ENCODE measurements at regions not wholly inside any gene's neighbourhood (a gene's known extent, or its start where the extent isn't known, plus 50 kb on each side); places are given as distances from the start of the nearest gene placed in this dataset.
"Not testable (repeated sequence)": the region's sequence is repeated elsewhere in the genome, so short reads cannot be mapped to it uniquely, and the experiment has no call there.

DNA sequence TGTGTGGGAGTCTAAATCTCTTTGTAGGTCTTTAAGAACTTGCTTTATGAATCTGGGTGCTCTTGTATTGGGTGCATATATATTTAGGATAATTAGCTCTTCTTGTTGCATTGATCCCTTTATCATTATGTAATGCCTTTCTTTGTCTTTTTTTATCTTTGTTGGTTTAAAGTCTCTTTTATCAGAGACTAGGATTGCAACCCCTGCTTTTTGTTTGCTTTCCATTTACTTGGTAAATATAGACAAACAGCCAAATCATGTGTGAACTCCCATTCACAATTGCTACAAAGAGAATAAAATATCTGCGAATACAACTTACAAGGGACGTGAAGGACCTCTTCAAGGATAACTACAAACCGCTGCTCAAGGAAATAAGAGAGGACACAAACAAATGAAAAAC lies 198.2 kb upstream of the APCDD1 start:
- not testable (repeated sequence) for DNase-seq

DNA sequence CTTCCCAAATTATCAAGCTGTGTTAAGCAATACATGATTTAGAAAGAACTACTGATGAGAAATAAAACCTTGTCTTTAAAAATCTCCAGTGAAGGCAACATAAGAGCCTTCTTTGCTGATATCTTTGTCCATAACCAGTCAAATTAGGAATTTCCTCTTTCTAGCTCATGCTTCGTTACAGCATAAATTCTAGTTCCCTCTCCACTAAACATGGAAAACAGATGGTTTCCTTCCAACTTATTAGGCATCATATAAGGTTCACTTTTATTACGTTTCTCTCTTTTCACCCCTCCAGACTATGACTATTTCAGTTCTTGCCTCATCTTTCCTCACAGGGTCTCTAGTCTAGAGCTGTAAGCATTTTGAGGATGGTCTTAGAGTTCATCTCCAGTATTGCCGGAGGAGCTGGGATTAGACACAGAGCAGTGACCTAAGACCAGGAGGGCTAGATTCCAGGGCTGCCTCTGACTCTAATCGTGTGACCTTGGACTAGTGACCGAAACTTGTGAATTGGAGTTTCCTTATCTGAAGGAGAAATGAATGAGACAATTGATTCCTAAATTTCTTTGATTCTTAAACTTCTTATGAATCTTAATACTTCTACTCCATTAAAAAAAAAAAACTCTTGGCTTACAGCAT lies 195.5 kb upstream of the APCDD1 start:
- DNase-seq, result no peak

DNA sequence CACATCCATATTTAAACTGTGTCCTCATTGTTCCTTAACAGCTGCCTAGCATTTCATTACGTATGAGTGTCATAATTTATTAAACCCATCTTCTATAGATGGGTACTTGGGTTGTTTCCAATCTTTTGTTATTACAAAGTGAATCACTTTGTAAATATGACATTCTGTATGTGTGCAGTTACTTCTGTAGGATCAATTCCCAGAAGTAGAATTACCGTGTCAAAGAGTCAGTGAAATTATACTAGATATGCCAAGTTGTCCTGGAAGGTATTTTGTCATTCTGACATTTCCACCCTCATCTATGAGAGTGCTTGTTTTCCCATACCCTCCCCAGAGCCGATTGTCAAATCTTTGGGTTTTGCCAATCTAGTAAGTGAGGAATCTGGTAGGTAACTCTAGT lies 194.5 kb upstream of the APCDD1 start:
- DNase-seq, result no peak

DNA sequence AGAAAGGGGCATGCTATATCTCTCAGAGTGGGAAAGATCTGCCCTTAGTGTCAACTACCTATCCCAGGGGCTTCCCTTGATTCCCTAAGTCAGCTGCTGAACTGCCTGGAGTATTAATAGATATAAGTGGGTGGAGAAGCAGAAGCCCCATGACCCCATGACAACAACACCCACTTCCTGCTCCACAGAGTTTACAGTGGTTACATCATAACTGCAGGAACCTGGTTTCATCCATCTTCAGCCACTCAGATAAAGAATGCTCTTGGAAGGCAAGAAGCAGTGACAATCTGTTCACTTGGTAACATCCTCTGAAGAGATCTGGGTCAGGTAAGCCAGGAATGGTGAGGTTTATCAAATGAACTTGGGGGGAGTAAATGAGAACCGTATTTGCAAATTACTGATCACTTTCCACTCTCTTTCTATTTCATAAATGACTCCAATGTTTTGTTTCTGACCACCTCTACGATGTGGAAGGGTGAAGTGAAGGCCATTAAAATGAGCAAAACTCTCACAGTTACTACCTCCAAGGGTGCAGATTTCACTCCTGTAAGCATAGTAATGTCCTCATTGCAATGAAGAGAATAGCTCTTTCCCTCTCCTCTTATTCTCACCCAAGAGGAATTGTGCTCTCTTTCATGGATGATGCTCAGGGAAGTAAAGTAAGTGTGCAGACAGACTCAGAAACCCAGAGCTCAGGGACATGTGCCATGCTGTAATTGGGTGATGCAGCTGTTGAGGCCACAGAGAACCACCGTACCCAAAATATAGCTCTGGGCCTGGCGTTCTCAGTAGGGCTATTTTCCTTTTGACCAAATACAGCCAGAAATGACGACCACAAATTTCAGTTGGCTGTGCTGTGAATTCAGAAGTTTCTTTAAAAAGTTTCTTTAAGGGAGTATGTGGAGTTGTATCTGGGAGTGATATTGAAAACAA lies 192.8 kb upstream of the APCDD1 start:
- DNase-seq, result no peak

DNA sequence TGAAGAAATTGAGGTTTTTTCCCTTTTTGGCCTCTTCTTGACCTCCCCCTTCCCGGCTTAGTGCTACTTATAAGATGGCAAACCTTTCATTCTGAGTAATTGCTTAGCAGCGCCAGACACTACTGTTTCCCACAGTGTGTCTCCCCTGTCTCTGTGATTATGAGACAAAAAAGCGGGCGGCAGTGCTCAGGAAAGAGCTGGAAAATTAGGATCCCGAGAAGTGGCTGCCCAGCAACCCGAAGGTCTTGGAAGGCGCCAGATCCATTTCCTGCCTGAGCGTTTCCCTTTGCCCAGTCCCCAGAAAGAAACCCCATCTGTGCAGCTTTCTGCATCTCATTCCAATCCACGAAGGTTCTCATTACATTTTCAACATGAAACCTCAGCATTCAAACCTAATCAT lies 191.9 kb upstream of the APCDD1 start:
- DNase-seq, result no peak

DNA sequence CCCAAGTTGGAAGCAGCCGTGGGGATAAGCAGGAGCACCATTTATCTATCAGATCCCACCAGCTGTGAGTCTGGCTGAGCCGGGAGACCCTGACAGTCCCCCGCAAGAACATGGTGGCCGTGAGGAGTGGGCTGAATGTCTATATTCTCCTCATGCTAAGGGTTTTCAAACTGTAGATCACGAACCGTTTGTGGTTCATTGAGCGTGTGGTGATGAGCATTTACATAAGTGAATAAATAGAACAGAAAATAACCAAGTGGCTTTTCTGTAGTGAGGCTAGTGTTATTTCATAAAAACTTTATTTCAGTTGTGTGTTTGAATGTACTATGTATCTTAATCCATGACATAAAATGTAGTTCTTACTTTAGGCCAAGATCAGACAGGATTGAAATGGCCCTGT lies 190.2 kb upstream of the APCDD1 start:
- DNase-seq, result no peak

DNA sequence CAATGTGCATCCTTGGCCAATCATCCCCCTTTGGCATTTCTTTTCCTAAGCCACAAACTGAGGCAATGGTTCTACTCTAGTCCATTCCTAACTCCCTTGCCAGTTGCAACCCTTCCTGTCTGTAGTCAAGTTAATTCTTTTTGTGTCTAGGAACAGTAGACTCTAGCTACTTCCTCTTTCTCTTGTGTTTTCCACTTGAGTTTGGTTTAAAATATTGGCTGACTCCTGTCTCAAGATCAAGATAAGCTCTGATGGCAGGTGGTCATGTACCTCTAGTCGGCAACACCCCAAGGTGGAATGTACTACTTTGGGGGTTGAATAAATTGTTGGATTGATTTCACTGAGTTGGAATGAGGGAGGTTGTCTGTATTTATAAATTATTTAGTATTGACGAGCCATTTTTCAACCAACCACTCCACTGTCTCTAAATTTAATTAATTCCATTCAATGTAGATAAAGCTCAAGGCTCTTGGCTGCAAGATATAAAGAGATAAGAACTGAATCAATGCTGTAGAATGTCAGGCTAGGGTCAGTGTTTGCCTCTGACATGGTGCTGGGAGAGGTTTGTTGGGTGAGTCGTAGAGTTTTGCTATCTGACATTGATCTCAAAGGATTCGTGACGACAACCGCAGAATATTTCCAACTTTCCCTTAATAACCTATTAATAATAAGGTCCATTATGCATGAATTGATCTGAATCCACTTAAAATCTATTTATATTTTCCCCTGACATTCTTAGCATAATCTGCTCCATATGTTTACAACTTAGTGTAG lies 188.7 kb upstream of the APCDD1 start:
- DNase-seq, result no peak

DNA sequence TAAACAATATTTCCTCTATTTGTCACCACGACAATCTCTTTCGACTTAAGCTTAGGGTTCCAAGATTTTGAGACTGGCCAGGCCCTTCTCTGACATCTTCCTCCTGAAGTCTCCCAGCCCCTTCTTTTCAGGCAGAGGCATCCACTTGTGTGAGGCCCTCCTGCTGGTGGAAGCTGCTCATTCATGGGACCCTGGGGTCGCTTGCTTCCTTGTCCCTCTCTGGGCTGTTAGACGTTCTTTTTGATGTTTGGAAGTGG lies 188.2 kb upstream of the APCDD1 start:
- DNase-seq, result no peak

DNA sequence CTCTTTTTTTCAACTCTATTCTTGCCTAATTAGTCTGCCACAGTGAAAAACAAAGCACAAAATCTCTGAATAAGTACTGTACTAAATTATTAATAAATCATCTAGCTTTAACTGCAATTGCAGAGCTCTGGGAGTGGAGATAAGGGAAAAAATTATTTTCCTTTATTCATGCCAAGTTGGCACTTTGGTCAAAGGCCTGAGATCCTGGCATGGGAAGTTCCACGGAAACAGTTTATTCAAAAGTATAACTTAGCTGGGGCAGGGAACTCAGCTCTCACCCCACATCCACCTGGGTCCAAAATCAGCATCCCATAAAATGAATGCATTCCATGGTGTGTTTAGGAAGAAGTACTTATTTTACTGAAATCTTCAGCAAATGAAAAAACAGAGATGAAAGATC lies 185.2 kb upstream of the APCDD1 start:
- DNase-seq, result no peak

DNA sequence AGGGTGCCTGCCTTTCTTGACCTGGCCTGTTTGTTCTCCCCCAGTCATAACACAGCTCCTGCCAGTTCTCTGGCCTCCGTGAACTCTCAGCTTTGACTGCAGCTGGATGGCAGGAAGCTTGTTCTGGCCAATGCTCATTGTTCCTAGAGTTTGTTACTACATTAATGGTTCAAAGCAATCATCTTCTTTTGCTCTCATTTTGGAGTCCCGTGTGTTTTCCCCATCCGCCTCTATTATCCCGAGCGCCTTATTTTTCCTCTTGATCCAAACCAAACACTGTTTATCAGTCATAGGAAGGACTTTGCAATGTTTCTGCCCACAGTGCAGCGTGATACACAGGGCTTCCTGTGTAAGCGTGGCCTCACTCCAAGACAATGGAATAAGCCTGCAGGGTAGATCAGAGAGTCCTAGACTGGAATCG lies 184.3 kb upstream of the APCDD1 start:
- no peak for DNase-seq

DNA sequence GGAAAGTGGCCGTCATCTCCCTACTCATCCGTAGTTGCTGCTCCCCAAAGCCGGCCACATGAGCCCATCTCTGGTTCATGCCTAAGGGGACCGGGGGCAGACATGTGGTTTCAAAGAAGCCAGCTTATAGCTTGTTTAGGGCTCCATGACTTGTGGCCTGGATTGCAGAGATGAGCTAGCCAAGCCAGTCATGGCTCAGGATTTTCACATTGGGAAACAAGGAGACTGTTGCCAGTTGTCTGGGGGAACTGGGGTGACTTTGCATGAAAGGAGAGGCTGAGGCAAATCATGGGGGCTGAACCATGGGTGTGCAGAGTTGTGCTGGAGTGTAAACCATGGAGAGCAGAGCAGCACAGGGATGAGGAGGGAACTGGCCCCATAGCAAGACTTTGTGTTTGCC lies 183.0 kb upstream of the APCDD1 start:
- DNase-seq, result no peak

DNA sequence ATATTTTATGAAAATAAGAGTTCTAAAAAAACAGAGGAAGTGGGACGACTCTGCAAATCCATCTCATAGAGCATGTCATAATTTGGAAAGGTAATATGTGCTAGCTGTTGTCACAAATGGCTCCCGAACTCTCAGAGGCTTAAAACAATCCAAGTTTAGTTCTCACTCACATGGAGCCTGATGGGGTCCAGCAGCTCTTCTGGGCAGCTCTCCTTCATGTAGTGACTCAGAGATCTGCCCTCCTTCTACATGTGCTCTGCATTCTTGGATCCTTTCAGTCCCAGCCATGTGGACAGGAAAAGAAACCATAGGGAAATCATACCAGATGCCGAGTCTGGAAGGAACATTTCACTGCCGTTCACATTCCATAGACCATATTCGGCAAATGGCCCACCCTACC lies 180.1 kb upstream of the APCDD1 start:
- no peak for DNase-seq

DNA sequence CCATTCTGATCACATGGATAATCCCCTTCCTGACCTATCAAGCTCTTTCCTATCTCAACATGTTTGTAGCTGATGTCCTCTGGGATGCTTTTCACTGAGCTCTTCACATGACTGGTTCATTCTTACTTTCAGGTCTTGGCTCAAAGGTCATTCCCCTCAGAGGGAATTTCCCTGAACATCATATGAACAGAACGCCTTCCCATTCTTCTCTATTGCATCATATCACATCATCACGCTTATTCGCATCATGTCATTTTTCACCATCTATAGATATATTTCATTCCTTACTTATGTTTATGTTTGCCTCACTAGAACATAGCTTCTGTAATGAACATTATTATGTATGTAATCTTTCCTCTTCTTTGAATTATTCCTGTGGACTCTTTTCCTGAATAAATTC lies 178.9 kb upstream of the APCDD1 start:
- DNase-seq, result no peak

DNA sequence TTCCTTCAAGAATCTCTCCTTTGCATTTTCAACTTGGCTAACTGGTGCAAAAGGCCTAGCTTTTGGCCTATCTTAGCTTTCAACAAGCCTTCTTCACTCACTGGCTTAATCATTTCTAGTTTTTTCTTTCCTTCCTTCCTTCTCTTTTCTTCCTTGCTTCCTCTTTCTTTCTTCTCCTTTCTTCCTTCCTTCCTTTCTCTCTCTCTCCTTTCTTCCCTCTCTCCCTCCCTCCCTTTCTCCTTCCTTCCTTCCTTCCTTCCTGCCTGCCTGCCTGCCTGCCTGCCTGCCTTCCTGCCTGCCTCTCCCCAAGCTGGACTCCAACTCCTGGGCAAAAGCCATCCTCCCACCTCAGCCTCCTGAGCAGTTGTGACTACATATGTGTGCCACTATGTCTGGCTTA lies 176.2 kb upstream of the APCDD1 start:
- DNase-seq, result no peak

DNA sequence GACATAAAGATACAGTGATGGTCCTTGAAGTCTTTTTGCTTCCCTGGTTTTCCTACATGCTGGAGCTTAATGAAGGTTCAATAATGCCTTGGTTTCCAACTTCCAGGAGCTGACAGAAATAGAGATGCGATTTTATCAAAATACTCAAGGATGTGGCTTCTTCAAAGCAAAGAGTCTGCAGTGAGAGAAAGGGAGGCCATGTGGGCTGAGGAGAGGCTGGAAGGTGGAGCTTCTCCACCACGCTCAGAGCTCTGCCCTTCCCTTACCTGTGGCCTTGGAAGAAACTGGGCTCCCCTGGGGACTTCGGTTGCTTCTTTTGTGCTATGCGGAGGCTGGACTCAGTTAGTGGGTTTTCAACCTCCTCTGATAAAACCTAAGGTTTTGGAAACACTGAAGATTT lies 175.0 kb upstream of the APCDD1 start:
- no peak for DNase-seq

DNA sequence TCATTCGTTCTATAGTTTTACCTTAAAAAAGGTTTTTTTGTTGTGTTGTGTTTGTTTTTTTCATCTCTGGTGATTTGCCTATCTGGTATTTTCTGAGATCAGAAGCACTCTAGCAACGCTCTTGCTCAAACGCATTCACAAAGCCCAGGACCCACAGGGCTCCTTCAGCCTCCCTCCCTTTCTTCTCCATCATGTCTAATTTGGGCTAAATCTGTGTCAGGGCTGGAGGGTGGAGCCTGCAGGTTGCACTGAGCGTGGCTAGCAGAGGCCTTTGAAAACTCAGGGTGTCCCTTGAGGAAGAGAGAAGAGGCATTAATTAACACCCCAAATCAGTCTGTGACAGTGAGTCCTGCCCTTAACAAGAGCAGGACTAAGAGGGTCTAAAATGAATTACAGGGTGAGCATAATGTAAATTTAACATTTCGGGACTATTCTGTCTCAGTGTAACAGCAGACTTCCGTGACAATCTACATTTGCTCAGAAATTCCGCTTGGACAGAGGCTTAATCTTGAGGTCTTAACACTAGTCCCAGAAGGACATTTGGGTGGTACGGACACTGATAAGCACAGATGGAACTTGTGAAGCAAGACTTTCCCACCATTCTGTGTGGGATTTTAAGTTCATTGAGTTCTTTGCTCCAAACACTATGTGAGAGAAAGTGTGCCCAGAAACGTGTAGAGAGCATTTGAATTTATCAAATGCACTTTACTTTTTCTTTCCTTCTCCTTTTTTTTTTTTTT lies 174.4 kb upstream of the APCDD1 start:
- no peak for DNase-seq

DNA sequence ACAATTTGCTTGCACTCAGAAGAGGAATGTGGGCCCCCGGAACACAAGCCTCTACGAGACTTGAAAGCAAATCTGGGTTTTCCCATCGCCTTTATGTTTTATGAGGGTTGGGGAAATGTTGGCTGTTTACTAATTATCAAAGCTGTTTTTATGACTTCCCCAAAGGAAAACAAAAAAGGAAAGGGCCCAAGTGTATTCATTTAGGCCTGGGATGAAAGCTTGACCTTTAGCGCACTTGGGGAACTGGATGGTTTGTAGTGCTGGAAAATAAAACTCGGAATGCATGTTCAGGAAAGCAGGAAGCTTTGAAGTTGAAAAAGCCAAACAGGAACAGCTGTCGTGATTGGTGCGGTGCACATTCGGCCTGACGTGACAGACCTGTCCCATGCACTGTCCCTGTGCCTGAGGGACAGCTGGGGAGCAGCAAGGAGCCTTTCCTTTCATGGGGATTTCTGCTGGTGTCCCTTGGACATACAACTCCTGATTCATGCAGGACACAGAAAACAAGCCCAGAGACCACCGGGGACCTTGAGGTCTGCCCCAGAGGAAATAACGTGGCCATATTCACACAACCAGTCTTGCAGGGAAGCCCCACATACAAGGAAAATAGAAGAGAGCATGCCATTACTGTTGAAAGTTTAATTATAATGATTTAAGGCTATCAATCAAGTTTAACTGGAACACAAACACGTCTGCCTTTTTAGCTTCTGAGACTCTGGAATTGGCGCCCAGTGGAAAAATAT lies 169.7 kb upstream of the APCDD1 start:
- no peak for DNase-seq

DNA sequence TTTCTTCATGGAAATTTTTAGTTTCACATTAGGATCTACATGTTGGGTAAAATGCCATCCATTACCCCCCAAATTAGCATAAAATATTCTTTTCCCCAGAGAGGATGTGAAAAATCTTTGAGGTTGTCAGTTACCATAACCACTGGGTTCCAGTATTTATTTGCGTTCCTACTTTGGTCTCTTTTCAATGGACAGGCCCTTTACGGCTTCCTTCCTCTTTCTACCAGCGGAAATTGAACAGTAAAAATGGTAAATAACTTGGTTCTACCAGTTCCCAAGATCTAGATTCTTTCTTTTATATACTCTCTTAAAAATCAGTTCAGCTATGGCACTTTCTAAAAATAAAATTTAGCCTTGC lies 169.2 kb upstream of the APCDD1 start:
- no peak for DNase-seq

DNA sequence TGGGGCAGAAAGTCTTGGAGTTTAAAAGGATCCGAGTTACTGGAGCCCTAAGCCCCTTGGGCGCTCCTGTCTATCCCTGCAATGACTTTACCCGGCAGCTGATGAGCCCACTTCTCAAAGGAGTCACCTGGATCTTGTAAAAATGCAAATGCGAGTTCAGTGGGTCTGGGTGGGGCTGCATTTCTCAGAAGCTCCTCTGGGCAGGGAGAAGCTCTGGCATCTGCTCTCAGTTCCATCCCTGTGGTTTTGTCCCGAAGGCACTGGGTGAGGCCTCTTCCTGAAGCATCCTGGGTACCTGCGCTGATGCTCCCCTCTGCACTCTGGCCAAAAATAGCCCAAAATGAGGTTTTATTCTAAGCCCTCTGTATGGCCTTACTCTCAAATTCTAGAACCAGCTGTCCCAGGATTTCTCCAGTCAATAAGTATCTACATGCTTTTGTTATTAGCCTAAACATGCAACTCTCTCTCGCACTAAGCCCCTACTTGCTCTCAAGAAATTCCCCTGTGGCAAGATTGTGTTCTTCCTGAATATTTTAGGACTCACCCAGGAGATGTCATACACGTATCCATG lies 167.8 kb upstream of the APCDD1 start:
- DNase-seq, result peak; percentile 62

DNA sequence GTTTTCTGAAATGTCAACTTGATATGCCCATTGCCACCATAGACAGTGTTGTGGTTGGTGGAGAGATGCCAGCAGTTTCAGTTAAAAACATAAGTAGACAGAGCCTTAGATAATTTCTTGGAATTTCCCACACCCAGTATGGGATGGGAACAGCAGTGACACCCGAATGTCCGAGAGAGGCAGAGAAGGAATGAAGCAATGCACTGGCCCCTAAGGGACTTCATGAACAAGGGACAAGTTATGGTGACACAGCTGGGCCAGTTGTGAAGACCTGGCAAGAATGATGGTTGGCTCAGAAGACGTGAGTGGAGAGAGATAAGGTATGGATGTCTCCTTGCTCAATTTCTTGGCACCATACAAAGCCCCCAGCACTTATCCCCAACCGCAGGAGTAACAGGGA lies 165.2 kb upstream of the APCDD1 start:
- no peak for DNase-seq

DNA sequence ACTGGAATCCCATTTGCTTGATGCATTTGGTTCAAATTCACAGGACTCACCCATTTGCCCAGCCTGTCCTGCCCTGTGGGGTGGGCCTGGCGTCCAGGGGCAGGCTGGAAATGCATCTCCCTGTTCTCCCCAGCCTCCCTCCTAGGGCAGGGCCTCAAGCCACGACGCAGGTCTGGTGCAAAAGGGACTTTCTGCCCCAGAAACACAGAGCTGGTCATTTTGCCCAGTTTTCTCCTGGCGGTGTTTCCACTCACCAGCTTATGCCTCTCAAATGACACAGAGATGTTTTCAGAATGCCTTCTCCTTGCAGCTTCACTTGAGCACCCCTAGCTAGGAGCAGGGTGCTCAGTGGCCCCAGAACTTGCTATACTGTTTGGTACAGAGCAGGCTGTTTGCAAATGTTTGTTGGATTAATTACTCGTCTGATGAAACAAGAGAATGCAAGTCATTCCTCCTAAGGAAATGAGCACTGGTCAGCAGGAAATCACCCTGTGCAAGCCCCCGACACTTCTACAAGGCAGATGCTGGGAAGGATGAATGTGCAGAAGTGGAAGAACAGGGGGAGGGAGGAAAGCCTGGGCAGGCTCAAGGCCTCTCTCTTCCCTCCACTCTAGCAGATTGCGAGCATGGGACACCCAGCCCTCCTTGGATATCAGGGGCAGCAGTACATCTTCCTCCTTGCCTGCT lies 164.3 kb upstream of the APCDD1 start:
- no peak for DNase-seq
